Skeletal muscle tissue (tissue), 3 donors: ENCODE measurements at regions not wholly inside any gene's neighbourhood (a gene's known extent, or its start where the extent isn't known, plus 50 kb on each side); places are given as distances from the start of the nearest gene placed in this dataset.

Experiments used
- H3K27ac ChIP-seq: one replicate; pipeline ENCODE4 v1.7.0; 2013; ENCODE audit warnings: mild to moderate bottlenecking, low read depth, low read length, inconsistent platforms
- H3K27me3 ChIP-seq, 3 donors: one replicate each; pipeline ENCODE4 v1.7.0; 2013; ENCODE audit warnings: low read length in 3 of 3; ENCODE audit not compliant: control insufficient read depth in 3 of 3, insufficient read depth in 3 of 3
- H3K36me3 ChIP-seq, 3 donors: one replicate each; pipeline ENCODE4 v1.7.0; 2013; ENCODE audit warnings: low read length in 3 of 3; ENCODE audit not compliant: control insufficient read depth in 3 of 3, insufficient read depth in 3 of 3
- H3K4me1 ChIP-seq, 3 donors: one replicate each; pipeline ENCODE4 v1.7.0; 2013; ENCODE audit warnings: low read length in 3 of 3, mild to moderate bottlenecking in 3 of 3; ENCODE audit not compliant: control insufficient read depth in 3 of 3, insufficient read depth in 3 of 3
- H3K4me3 ChIP-seq, 3 donors: one replicate each; pipeline ENCODE4 v1.7.0; 2013; ENCODE audit warnings: low read length in 3 of 3
- H3K9ac ChIP-seq, 3 donors: one replicate each; pipeline ENCODE4 v1.7.0; 2013; ENCODE audit warnings: low read length in 3 of 3, mild to moderate bottlenecking in 3 of 3, moderate library complexity in 2 of 3, low read depth in 1 of 3
- H3K9me3 ChIP-seq, 3 donors: one replicate each; pipeline ENCODE4 v1.7.0; 2013; ENCODE audit warnings: low read length in 3 of 3; ENCODE audit not compliant: control insufficient read depth in 3 of 3
- donor health status: Osteomylitis.

DNA sequence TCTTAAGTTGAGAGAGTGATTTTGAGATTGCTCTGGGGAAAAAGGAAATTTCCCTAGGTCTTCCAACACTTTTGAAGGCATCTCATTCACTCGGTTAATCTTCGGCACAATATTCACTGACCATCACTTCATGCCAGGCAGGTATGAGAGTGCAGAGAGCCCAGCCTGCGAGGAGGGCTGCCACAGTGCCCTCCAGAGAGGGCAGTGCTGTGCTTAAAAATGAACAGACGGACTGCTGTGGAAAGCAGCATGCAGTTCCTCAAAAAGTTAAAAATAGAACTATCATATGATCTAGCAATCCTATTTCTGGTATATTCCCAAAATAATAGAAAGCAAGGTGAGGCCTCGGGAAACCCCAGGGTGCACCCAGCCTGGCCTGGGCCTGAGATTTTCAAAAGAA, 374.9 kb upstream of the RAB6C start:
- H3K9ac ChIP-seq, result no peak overlapping the region
- no peak overlapping the region for H3K27ac ChIP-seq
- no peak overlapping the region for H3K4me3 ChIP-seq
- no peaks in the 10 kb centered on the region for H3K4me1 ChIP-seq
- H3K9me3 ChIP-seq, result no peaks in the 10 kb centered on the region
- H3K36me3 ChIP-seq, result no peaks in the 10 kb centered on the region
- peaks cover 0 to 12% (median 8%) of the 10 kb centered on the region in 3 donors for H3K27me3 ChIP-seq

DNA sequence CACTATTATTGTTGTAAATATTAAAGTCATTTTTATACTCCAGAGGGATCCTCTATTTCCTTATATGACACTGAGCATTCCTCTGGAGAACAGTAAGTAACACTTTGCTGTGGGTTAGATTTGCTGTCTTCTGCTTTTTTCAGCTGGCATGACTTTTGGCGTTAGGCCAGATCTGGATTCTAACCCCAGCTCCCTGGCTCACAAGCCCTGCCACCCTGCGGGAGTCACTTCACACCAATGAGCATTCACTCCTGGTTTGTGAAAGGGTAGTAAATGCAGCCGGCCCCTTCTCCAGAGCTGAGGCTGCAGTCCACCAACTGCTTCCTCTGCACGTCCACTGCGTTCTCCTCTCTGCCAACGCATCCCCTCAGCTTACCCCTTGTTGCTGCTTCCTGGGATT, 373.8 kb upstream of the RAB6C start:
- H3K27ac ChIP-seq, result no peak overlapping the region

DNA sequence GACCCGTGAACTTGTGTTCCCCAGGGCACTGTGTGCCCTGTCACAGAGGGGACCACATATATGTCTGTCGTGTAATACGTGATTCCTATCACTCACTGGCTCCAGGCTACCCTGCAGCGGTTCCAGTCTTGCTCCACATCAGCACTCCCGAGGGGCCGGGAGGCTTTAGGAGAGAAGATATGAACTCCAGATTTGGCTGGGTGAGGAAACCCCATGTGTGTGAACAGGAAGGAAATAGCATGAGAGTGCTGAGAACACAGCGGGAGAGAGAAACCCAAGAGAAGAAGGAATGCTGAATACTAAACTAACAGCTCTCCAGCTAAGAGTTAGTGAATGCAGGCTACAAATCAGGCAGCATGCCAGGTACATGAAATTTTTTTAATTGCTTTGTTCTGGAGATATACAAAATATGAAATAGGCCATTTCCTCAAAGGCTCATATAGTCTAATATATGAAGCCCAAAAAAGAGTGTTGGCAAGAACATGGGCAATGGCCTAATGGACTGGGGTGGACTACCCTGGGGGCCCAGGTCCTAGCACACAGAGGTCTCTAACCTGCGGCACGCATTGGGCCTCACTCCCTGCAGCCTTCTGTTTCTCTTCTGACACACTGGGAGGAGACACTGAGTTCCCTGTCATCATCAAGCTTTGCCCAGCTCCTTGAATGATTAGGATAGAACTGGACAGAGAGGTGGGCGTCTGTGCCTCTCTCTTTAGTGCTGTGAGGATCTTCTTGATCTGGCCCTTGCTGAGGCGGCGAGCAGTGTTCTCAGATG, 372.8 kb upstream of the RAB6C start:
- Histone ChIP-seq H3K4me1 (no peaks in the 10 kb centered on the region), H3K4me3 (no peak overlapping the region), H3K9me3 (no peaks in the 10 kb centered on the region), H3K27me3 (peaks cover 0 to 12% (median 8%) of the 10 kb centered on the region in 3 donors), H3K36me3 (no peaks in the 10 kb centered on the region), H3K27ac (no peak overlapping the region), H3K9ac (no peak overlapping the region)

More for the DNA sequence above, 373.8 kb upstream of the RAB6C start:
- no peaks in the 10 kb centered on the region for H3K4me1 ChIP-seq
- no peak overlapping the region for H3K9ac ChIP-seq
- H3K27me3 ChIP-seq, result peaks cover 0 to 12% (median 8%) of the 10 kb centered on the region in 3 donors
- H3K4me3 ChIP-seq, result no peak overlapping the region
- H3K9me3 ChIP-seq, result no peaks in the 10 kb centered on the region
- no peaks in the 10 kb centered on the region for H3K36me3 ChIP-seq

- Histone ChIP-seq H3K27ac (no peak overlapping the region), H3K36me3 (no peaks in the 10 kb centered on the region), H3K4me1 (no peaks in the 10 kb centered on the region), H3K9me3 (no peaks in the 10 kb centered on the region), H3K27me3 (peaks cover 0 to 12% (median 5%) of the 10 kb centered on the region in 3 donors), H3K4me3 (no peak overlapping the region), H3K9ac (no peak overlapping the region)
Observed at GRCh38 chr2:129609224-129609623, 370.2 kb upstream of the RAB6C start.

GRCh38 chr2:129610766-129611165, 368.7 kb upstream of the RAB6C start:
- no peak overlapping the region for H3K27ac ChIP-seq
- no peaks in the 10 kb centered on the region for H3K4me1 ChIP-seq
- H3K27me3 ChIP-seq, result peaks cover 0 to 12% (median 5%) of the 10 kb centered on the region in 3 donors
- H3K4me3 ChIP-seq, result no peak overlapping the region
- peaks cover 0 to 2% (median 0%) of the 10 kb centered on the region in 3 donors for H3K9me3 ChIP-seq
- H3K9ac ChIP-seq, result no peak overlapping the region
- no peaks in the 10 kb centered on the region for H3K36me3 ChIP-seq

DNA sequence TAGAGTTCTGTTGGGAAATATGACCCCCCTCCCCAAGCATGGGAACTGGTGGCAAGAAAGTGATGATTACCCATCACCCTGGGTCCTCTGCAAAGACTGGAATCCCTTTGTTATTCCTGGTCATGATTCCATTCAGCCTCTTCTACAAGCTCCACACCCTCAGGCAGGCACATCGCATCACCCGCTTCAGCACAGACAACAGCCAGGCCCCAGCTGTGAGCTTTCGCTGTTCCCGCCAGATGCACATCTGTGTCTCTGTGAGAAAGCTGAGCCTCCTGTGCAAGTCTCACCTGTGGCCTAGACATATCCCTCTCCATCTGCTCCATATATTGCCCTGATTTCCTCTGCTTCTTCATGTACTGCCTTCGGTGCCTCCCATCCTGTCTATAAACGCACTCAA, 368.0 kb upstream of the RAB6C start:
- Histone ChIP-seq H3K27me3 (peaks cover 0 to 6% (median 2%) of the 10 kb centered on the region in 3 donors), H3K9me3 (peaks cover 0 to 2% (median 0%) of the 10 kb centered on the region in 3 donors), H3K27ac (no peak overlapping the region), H3K36me3 (no peaks in the 10 kb centered on the region), H3K4me3 (no peak overlapping the region), H3K4me1 (no peaks in the 10 kb centered on the region), H3K9ac (no peak overlapping the region)

DNA sequence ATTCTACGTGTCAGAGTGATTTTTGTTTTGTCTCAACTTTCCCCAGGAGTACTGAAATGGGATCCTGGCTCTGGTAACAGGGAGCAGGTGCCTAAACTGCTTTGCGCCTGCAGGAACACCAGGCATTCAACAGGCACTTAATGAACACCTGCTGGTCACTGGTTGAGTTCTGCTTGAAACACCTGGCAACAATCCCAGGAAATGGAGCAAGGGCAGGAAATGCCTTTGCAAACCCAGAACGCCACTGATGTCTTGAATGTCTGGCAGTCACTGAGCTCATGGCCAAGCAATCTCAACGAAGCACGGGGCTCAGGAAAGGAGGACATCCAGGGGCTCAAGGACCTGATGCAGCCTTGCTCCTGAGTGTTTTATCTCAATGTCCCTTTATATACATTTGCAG, 360.0 kb upstream of the RAB6C start:
- no peak overlapping the region for H3K4me3 ChIP-seq
- no peak overlapping the region for H3K27ac ChIP-seq
- H3K27me3 ChIP-seq, result peaks cover 0 to 8% (median 5%) of the 10 kb centered on the region in 3 donors
- no peaks in the 10 kb centered on the region for H3K36me3 ChIP-seq
- H3K9me3 ChIP-seq, result no peaks in the 10 kb centered on the region
- H3K9ac ChIP-seq, result no peak overlapping the region
- H3K4me1 ChIP-seq, result no peaks in the 10 kb centered on the region

GRCh38 chr2:129620411-129620810, 359.1 kb upstream of the RAB6C start:
- H3K27me3 ChIP-seq, result peaks cover 0 to 8% (median 5%) of the 10 kb centered on the region in 3 donors
- H3K9ac ChIP-seq, result no peak overlapping the region
- no peaks in the 10 kb centered on the region for H3K36me3 ChIP-seq
- no peak overlapping the region for H3K27ac ChIP-seq
- no peaks in the 10 kb centered on the region for H3K4me1 ChIP-seq
- no peak overlapping the region for H3K4me3 ChIP-seq
- no peaks in the 10 kb centered on the region for H3K9me3 ChIP-seq

- Histone ChIP-seq H3K4me3 (no peak overlapping the region), H3K36me3 (no peaks in the 10 kb centered on the region), H3K9me3 (no peaks in the 10 kb centered on the region), H3K9ac (no peak overlapping the region), H3K27ac (no peak overlapping the region), H3K27me3 (peaks cover 0 to 6% (median 3%) of the 10 kb centered on the region in 3 donors), H3K4me1 (no peaks in the 10 kb centered on the region)
Observed at GRCh38 chr2:129623783-129624182, 355.7 kb upstream of the RAB6C start.

- Histone ChIP-seq H3K9me3 (peaks cover 0 to 2% (median 1%) of the 10 kb centered on the region in 3 donors), H3K9ac (no peak overlapping the region), H3K27me3 (peaks cover 0 to 3% (median 0%) of the 10 kb centered on the region in 3 donors), H3K36me3 (no peaks in the 10 kb centered on the region), H3K4me3 (no peak overlapping the region), H3K4me1 (no peaks in the 10 kb centered on the region), H3K27ac (no peak overlapping the region)
Observed at GRCh38 chr2:129627437-129627836, 352.0 kb upstream of the RAB6C start.
